Spleen (tissue), 11 donors: ENCODE measurements at regions not wholly inside any gene's neighbourhood (a gene's known extent, or its start where the extent isn't known, plus 50 kb on each side); places are given as distances from the start of the nearest gene placed in this dataset.

ENCODE experiments used
- DNase-seq: peaks from one replicate; pipeline ENCODE4 v3.0.0-alpha.2; 2020
- H3K27ac ChIP-seq, 8 donors: fragments of 200-600 bp; sonication (generic) in 7 of 8; 1 replicate in 4 of 8; 2 replicates in 4 of 8; pipeline versions ENCODE4 v1.5.0 to v1.8.0; 2016 to 2021; ENCODE audit warnings: inconsistent platforms in 4 of 8, mild to moderate bottlenecking in 4 of 8, moderate library complexity in 1 of 8
- H3K27me3 ChIP-seq, 7 donors: fragments of 200-600 bp; sonication (generic) in 6 of 7; replicated peaks in 1 of 7; 1 replicate in 4 of 7; 2 replicates in 3 of 7; pipeline versions ENCODE4 v1.5.0 to v1.8.0; 2016 to 2021; ENCODE audit warnings: inconsistent platforms in 3 of 7, mild to moderate bottlenecking in 1 of 7
- H3K36me3 ChIP-seq, 6 donors: fragments of 200-600 bp; sonication (generic) in 5 of 6; 1 replicate in 4 of 6; 2 replicates in 2 of 6; pipeline versions ENCODE4 v1.5.0 to v1.8.0; 2016 to 2021; ENCODE audit warnings: inconsistent platforms in 2 of 6
- H3K4me1 ChIP-seq, 6 donors: fragments of 200-600 bp; sonication (generic) in 5 of 6; 1 replicate in 3 of 6; 2 replicates in 3 of 6; pipeline versions ENCODE4 v1.5.0 to v1.8.0; 2016 to 2021; ENCODE audit warnings: inconsistent platforms in 3 of 6
- H3K4me3 ChIP-seq, 8 donors: fragments of 200-600 bp; sonication (generic) in 7 of 8; 1 replicate in 4 of 8; 2 replicates in 4 of 8; pipeline versions ENCODE4 v1.5.0 to v1.8.0; 2016 to 2021; ENCODE audit warnings: inconsistent platforms in 4 of 8, mild to moderate bottlenecking in 4 of 8, moderate library complexity in 2 of 8
- H3K9me3 ChIP-seq, 8 donors: fragments of 200-600 bp; sonication (generic) in 7 of 8; 1 replicate in 4 of 8; 2 replicates in 4 of 8; pipeline versions ENCODE4 v1.5.0 to v1.8.0; 2016 to 2021; ENCODE audit warnings: inconsistent platforms in 4 of 8
- POLR2A ChIP-seq, 3 donors: fragments of 450-650 bp; IDR thresholded peaks; one replicate each; pipeline ENCODE4 v1.5.1; 2017; ENCODE audit warnings: antibody characterized with exemption in 3 of 3, mild to moderate bottlenecking in 1 of 3
- POLR2AphosphoS5 ChIP-seq, 3 donors: sonication (generic); formaldehyde crosslinking; IDR thresholded peaks; one replicate each; pipeline ENCODE4 v1.5.1; 2017; ENCODE audit warnings: antibody characterized with exemption in 3 of 3
- WGBS, 5 donors: extraction: QIAGEN DNeasy Blood & Tissue Kit in 3 of 5; methylation state at CpG; one replicate each; pipeline versions ENCODE4 v1.1.5 to v1.1.7; 2013 to 2018; 5-methylcytosine and 5-hydroxymethylcytosine counted together
- intact Hi-C: fragments of 100-400 bp; cut with DNase I; formaldehyde crosslinking; loops from one replicate; pipeline ENCODE4 v1.15.0; 2023; ENCODE audit warnings: low total_unique reads
- TF ChIP-seq, protein P1 (sequence below), 11 experiments: fragments of 200-600 bp in 7 of 11; fragments of 450-650 bp in 4 of 11; sonication (generic) in 4 of 11; IDR thresholded peaks in 8 of 11; conservative IDR thresholded peaks in 3 of 11; 1 replicate in 7 of 11; 2 replicates in 4 of 11; pipeline versions ENCODE4 v1.4.0 to v1.8.0; 2016 to 2021; ENCODE audit warnings: antibody characterized with exemption in 11 of 11, inconsistent platforms in 4 of 11, mild to moderate bottlenecking in 1 of 11
- donor health status: healthy with polysubstance abuse.
- donor health status: DM: no; HTN: no; CAD: no; lungs with moderate emphysema.
- donor health status: DM: no; HTN: no; CAD: no.
- donor health status: Bipolar disorder and iron deficiency.
- donor health status: healthy.
- donor health status: DM: no; HTN: no; CAD: no.
- donor health status: DM: yes; HTN: yes; CAD: no.

DNA sequence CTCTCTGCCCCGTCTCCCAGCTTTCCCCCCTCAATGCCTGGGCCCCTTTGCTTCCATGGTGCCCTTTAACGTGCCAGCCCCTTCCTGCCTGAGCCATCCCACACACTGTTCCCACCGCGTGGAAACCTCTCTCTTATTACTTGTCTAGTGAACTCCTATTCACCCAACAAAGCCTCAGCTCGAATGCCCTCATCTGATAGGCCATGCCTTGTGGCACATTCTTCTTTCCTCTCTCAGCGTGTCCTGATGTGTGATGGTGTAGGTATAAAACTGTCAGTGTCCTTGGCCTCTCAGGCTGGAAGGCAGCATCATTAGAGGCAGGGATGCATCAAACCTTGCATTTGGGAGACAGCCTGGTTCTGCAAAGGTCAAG, 152.3 kb downstream of the OLFM1 start:
- TF ChIP-seq, protein P1, sequence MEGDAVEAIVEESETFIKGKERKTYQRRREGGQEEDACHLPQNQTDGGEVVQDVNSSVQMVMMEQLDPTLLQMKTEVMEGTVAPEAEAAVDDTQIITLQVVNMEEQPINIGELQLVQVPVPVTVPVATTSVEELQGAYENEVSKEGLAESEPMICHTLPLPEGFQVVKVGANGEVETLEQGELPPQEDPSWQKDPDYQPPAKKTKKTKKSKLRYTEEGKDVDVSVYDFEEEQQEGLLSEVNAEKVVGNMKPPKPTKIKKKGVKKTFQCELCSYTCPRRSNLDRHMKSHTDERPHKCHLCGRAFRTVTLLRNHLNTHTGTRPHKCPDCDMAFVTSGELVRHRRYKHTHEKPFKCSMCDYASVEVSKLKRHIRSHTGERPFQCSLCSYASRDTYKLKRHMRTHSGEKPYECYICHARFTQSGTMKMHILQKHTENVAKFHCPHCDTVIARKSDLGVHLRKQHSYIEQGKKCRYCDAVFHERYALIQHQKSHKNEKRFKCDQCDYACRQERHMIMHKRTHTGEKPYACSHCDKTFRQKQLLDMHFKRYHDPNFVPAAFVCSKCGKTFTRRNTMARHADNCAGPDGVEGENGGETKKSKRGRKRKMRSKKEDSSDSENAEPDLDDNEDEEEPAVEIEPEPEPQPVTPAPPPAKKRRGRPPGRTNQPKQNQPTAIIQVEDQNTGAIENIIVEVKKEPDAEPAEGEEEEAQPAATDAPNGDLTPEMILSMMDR (IDR thresholded peaks at IDR 0.05 in 8 of 11, conservative IDR thresholded peaks at IDR 0.05 in 3 of 11), result no peak
- TF ChIP-seq POLR2AphosphoS5 (IDR thresholded peaks at IDR 0.05) (no peak), POLR2A (IDR thresholded peaks at IDR 0.05) (no peak)
- Histone ChIP-seq H3K27me3 (peaks cover 0 to 31% (median 8%) of the 10 kb centered on the region in 7 donors), H3K36me3 (no peaks in the 10 kb centered on the region), H3K4me3 (no peak overlapping the region), H3K4me1 (no peaks in the 10 kb centered on the region), H3K27ac (no peak overlapping the region), H3K9me3 (peaks cover 0 to 2% (median under 1%) of the 10 kb centered on the region in 8 donors)
- intact Hi-C loops, result no loop called here
- DNase-seq, result no peak
- 80 to 86% (median 82%) methylated on average over 6 of the region's 6 CpGs for WGBS, 5 donors

DNA sequence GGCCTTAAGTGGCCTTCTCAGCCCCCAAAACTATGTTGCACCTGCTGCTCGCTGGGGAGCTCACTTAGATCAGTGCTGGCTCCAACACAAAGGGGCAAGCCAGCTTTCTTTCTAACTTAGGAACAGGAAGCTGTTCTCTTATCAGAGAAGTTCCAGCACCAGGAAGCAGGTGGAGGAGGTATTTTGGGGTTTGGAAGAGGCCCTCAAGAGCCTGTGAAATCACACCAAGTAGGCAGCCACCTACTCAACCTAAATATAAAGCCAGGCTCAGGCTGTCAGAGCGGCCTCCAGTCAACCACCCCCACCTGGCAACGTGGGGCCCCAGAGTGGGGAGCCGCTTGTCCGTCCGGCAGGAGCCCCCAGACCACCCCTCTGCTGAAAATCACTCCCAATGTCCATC, 152.8 kb downstream of the OLFM1 start:
- WGBS, 5 donors, result 22 to 47% (median 28%) methylated on average over 1 to 6 of the region's 6 CpGs
- intact Hi-C loops, result no loop called here
- H3K27me3 ChIP-seq, result peaks cover 0 to 35% (median 8%) of the 10 kb centered on the region in 7 donors
- H3K27ac ChIP-seq, result no peak overlapping the region
- H3K4me3 ChIP-seq, result no peak overlapping the region
- TF ChIP-seq, protein P1 (IDR thresholded peaks at IDR 0.05 in 8 of 11, conservative IDR thresholded peaks at IDR 0.05 in 3 of 11), result no peak
- TF ChIP-seq POLR2A (IDR thresholded peaks at IDR 0.05) (no peak), POLR2AphosphoS5 (IDR thresholded peaks at IDR 0.05) (no peak)
- H3K36me3 ChIP-seq, result no peaks in the 10 kb centered on the region
- H3K4me1 ChIP-seq, result no peaks in the 10 kb centered on the region
- H3K9me3 ChIP-seq, result no peaks in the 10 kb centered on the region
- DNase-seq, result peak; percentile 33

DNA sequence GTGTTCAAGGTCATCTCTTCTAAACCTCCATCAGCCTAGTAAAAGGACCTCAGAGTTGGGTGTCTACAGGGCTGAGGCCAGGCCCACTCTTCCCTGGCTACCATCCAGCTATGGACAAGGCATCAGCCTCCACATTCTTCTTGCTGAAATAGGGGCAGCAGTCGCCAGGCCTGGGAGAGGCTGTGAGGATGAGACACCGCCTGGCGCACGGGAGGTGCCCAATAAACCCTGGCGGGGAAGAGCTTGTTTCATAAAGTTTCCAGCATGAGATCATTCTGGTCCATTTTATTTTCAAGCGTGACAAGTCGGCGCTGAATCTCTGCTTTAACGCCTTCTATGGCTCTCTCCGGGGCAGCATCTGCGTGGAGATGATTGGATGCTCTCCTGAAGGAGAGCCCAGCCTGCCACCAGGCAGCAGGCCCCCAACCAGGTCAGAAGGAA, 153.4 kb downstream of the OLFM1 start:
- H3K4me3 ChIP-seq, result no peak overlapping the region
- no peaks in the 10 kb centered on the region for H3K4me1 ChIP-seq
- no peaks in the 10 kb centered on the region for H3K9me3 ChIP-seq
- H3K27me3 ChIP-seq, result peaks cover 0 to 42% (median 8%) of the 10 kb centered on the region in 7 donors
- 88 to 96% (median 91%) methylated on average over 11 of the region's 11 CpGs for WGBS, 5 donors
- intact Hi-C loops, result no loop called here
- DNase-seq, result peak; percentile 29
- no peaks in the 10 kb centered on the region for H3K36me3 ChIP-seq
- TF ChIP-seq POLR2A (IDR thresholded peaks at IDR 0.05) (no peak), POLR2AphosphoS5 (IDR thresholded peaks at IDR 0.05) (no peak)
- TF ChIP-seq, protein P1 (IDR thresholded peaks at IDR 0.05 in 8 of 11, conservative IDR thresholded peaks at IDR 0.05 in 3 of 11), result no peak
- H3K27ac ChIP-seq, result no peak overlapping the region

DNA sequence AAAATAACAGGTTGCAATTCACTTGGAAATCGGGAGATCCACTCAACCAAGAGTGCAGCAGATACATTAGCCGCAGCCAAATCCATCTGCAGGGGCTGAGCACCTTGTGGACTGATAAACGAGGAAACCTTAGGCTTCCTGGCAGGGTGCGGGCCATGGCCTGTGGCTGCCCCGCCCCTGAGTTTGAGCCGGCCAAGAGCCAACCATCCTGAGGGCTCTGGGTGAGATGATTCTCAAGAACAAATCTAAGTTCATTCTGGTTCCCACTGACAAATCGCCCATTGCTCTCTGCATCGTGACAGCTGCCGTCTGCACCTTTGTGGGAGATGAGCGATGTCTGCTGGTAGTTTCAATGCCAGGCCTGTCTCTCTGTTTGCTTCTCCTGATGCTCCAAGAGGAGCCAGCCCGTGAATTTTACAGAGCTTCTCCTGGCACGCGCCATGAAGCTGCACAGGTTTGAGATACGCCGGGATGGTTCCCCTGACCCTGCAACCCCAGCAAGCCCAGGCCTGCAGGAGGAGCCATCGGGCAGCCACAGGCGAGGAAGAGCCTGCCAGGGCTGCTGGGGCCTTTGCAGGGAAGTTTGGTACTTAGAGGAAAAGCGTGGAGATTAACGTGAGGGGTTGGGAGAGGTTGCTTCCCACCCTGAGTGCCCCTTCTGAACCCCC, 154.0 kb downstream of the OLFM1 start:
- Histone ChIP-seq H3K4me1 (no peaks in the 10 kb centered on the region), H3K36me3 (no peaks in the 10 kb centered on the region), H3K9me3 (no peaks in the 10 kb centered on the region), H3K27ac (no peak overlapping the region), H3K4me3 (no peak overlapping the region), H3K27me3 (peaks cover 0 to 48% (median 8%) of the 10 kb centered on the region in 7 donors)
- intact Hi-C loops, result no loop called here
- TF ChIP-seq POLR2AphosphoS5 (IDR thresholded peaks at IDR 0.05), result no peak
- TF ChIP-seq POLR2A (IDR thresholded peaks at IDR 0.05), result no peak
- TF ChIP-seq, protein P1 (IDR thresholded peaks at IDR 0.05 in 8 of 11, conservative IDR thresholded peaks at IDR 0.05 in 3 of 11), result no peak
- WGBS, 5 donors, result 73 to 84% (median 80%) methylated on average over 13 to 19 of the region's 19 CpGs
- peak; percentile 67 for DNase-seq
